Small intestine (tissue), 7 donors: ENCODE measurements at regions not wholly inside any gene's neighbourhood (a gene's known extent, or its start where the extent isn't known, plus 50 kb on each side); places are given as distances from the start of the nearest gene placed in this dataset.
A peak's percentile ranks its signal among the peaks of the same experiment; 100 is the strongest.
"Not testable (repeated sequence)": the region's sequence is repeated elsewhere in the genome, so short reads cannot be mapped to it uniquely, and the experiment has no call there.

Experiments used
- DNase-seq, 2 donors: peaks; one replicate each; pipeline versions ENCODE4 v3.0.0 to v3.0.0-alpha.2; 2013
- FAIRE-seq: peaks from 2 replicates; lab custom pipeline; 2012; peaks lifted over from hg19 to GRCh38; lab: Jason Lieb, UNC
- H3K27ac ChIP-seq, 3 donors: one replicate each; pipeline ENCODE4 v1.5.1; 2013; ENCODE audit warnings: low read length in 2 of 3, mild to moderate bottlenecking in 2 of 3, control low read depth in 1 of 3, inconsistent platforms in 1 of 3, low read depth in 1 of 3, moderate library complexity in 1 of 3
- H3K27me3 ChIP-seq, 3 donors: one replicate each; pipeline ENCODE4 v1.6.1; 2013; ENCODE audit warnings: low read length in 3 of 3, inconsistent platforms in 1 of 3; ENCODE audit not compliant: control insufficient read depth in 3 of 3, insufficient read depth in 3 of 3
- H3K36me3 ChIP-seq, 3 donors: one replicate each; pipeline ENCODE4 v1.6.1; 2013; ENCODE audit warnings: low read length in 3 of 3, inconsistent platforms in 1 of 3, low read depth in 1 of 3, mild to moderate bottlenecking in 1 of 3, moderate library complexity in 1 of 3; ENCODE audit not compliant: control insufficient read depth in 3 of 3, insufficient read depth in 2 of 3
- H3K4me1 ChIP-seq, 3 donors: one replicate each; pipeline ENCODE4 v1.6.1; 2013; ENCODE audit warnings: low read length in 2 of 3, inconsistent platforms in 1 of 3, low read depth in 1 of 3, mild to moderate bottlenecking in 1 of 3, moderate library complexity in 1 of 3; ENCODE audit not compliant: control insufficient read depth in 3 of 3, insufficient read depth in 2 of 3
- H3K4me3 ChIP-seq, 3 donors: one replicate each; pipeline ENCODE4 v1.5.1; 2013; ENCODE audit warnings: low read length in 3 of 3, control low read depth in 1 of 3, inconsistent platforms in 1 of 3, low read depth in 1 of 3, mild to moderate bottlenecking in 1 of 3, moderate library complexity in 1 of 3
- H3K9me3 ChIP-seq, 2 donors: one replicate each; pipeline ENCODE4 v1.6.1; 2013; ENCODE audit warnings: low read depth in 1 of 2, low read length in 1 of 2; ENCODE audit not compliant: control insufficient read depth in 2 of 2, insufficient read depth in 1 of 2
- WGBS, 3 donors: extraction: QIAGEN DNeasy Blood & Tissue Kit; methylation state at CpG; one replicate each; pipeline ENCODE4 v1.1.7; 2013; 5-methylcytosine and 5-hydroxymethylcytosine counted together
- donor health status: healthy with polysubstance abuse.
- donor health status: control.
- donor health status: control.
- donor health status: Bipolar disorder and iron deficiency.
- donor health status: healthy.

DNA sequence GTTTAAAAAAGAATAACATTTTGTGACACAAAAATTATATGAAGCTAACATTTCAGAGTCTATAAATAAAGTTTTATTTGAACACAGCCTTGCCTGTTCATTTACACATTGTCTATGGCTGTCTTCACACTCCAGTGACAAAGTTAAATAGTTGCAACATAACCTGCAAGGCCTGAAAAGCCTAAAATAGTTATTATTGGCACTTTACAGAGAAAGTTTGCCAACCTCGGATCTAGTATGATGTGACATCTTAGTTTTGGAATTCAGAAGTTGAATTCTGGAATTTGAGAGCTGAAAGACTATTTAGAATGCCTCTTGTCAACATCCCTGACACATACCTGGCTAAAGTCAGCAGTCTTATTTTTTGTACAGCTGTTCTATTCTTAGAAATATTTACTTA is 68.3 kb downstream of the DYRK2 start:
- peaks cover 0 to 6% of the 10 kb centered on the region in 2 donors for H3K9me3 ChIP-seq
- no peak overlapping the region for H3K27ac ChIP-seq
- FAIRE-seq (no peak), DNase-seq (no peak)
- peaks cover 0 to 3% (median 0%) of the 10 kb centered on the region in 3 donors for H3K36me3 ChIP-seq
- H3K4me1 ChIP-seq, result peaks cover 4 to 23% (median 14%) of the 10 kb centered on the region in 3 donors
- 69 to 91% (median 90%) methylated on average over 1 of the region's 1 CpG for WGBS, 3 donors
- no peaks in the 10 kb centered on the region for H3K27me3 ChIP-seq
- no peak overlapping the region for H3K4me3 ChIP-seq

DNA sequence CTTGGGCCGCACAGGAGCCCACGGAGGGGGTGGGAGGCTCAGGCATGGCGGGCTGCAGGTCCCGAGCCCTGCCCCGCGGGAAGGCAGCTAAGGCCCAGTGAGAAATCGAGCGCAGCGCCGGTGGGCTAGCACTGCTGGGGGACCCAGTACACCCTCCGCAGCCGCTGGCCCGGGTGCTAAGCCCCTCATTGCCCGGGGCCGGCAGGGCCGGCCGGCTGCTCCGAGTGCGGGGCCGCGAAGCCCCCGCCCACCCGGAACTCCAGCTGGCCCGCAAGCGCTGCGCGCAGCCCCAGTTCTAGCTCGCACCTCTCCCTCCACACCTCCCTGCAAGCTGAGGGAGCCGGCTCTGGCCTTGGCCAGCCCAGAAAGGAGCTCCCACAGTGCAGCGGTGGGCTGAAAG is 70.8 kb downstream of the DYRK2 start:
- 66 to 94% (median 86%) methylated on average over 15 to 28 of the region's 30 CpGs for WGBS, 3 donors
- DNase-seq, FAIRE-seq: not testable (repeated sequence)

DNA sequence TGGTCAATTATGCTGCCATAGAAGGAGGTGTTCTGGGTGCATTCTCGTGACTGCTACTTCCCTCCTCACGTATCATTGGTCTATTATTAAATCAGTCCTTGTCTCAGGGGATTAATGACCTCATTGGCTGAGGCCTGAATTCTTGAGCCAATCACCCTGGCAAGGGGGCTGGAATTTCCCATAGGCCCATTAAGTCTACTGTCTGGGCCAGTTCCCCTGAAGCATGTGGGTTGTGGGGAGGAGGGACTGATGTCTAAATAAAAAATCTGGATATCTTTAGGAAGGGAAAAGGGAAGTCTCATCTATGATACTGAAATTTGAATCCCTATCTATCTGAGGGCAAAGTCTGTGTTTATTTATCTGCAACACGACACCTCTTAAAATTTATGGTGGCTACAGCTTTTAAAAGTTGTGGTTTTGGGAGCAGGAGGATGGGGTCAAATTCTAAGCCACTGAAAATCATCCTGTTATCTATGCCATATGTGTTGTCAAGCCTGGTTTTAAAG is 71.9 kb downstream of the DYRK2 start:
- Histone ChIP-seq H3K4me1 (peaks cover 9 to 29% (median 14%) of the 10 kb centered on the region in 3 donors), H3K27me3 (no peaks in the 10 kb centered on the region), H3K9me3 (peaks cover 0 to 9% of the 10 kb centered on the region in 2 donors), H3K27ac (peak overlapping the region in 1 of 3 donors; percentile 86), H3K4me3 (no peak overlapping the region), H3K36me3 (no peaks in the 10 kb centered on the region)
- peak; percentile 12 to 71 for DNase-seq
- FAIRE-seq, result no peak
- 16 to 44% (median 41%) methylated on average over 3 of the region's 3 CpGs for WGBS, 3 donors

More for the DNA sequence above, 70.8 kb downstream of the DYRK2 start:
- peaks cover 9 to 32% (median 14%) of the 10 kb centered on the region in 3 donors for H3K4me1 ChIP-seq
- not testable (repeated sequence) for H3K9me3 ChIP-seq, H3K4me3 ChIP-seq, H3K36me3 ChIP-seq, H3K27me3 ChIP-seq, H3K27ac ChIP-seq

DNA sequence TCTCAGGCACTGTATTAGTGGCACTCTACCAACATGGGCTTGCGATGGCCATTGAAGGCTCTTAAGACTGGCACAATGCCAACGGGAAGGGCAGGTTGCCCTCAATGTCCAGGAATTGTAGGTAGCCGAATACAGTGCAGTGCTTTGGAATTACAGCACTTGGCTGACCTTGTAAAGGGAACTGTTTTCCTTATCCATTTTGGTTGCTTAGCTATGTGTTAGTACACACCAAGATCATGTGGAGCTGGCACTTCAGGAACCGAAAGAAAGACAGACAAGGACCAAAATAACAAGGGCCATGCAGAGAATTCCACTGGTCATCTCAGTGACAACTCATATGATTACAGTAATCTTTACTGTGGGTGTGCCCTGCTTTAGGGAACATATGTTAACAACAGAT is 72.7 kb downstream of the DYRK2 start:
- Histone ChIP-seq H3K27me3 (no peaks in the 10 kb centered on the region), H3K36me3 (no peaks in the 10 kb centered on the region), H3K27ac (peak overlapping the region in 2 of 3 donors; percentile 24 to 86), H3K4me1 (peaks cover 9 to 29% (median 14%) of the 10 kb centered on the region in 3 donors), H3K9me3 (peaks cover 0 to 9% of the 10 kb centered on the region in 2 donors), H3K4me3 (no peak overlapping the region)
- FAIRE-seq (no peak), DNase-seq (peak; percentile 55 to 69)
- WGBS, 3 donors, result 17 to 30% (median 20%) methylated on average over 4 of the region's 4 CpGs

DNA sequence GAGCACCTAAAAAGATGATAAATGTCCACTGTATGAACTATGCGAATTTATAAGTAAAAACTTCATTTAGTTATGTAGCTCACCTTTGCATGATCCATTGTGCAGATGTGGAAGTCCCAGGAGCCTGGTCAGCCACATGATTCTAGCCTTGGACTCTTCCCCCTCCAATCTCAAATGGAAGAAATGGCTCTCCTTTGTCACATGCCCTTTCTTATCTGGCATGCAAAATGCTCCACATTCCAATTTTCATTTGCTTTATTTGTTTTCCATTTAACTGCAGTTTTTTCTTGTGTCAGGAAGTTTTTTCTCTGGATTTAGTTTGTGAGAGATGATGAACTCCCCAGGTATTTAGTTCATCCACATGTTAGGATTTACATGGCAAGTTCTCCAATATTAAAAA is 73.8 kb downstream of the DYRK2 start:
- H3K36me3 ChIP-seq, result no peaks in the 10 kb centered on the region
- H3K4me3 ChIP-seq, result no peak overlapping the region
- 87 to 100% (median 91%) methylated on average over 1 of the region's 1 CpG for WGBS, 3 donors
- no peaks in the 10 kb centered on the region for H3K27me3 ChIP-seq
- DNase-seq (peak; percentile 11 to 58), FAIRE-seq (no peak)
- H3K27ac ChIP-seq, result peak overlapping the region in 1 of 3 donors; percentile 86
- peaks cover 0 to 9% of the 10 kb centered on the region in 2 donors for H3K9me3 ChIP-seq
- peaks cover 9 to 29% (median 14%) of the 10 kb centered on the region in 3 donors for H3K4me1 ChIP-seq

DNA sequence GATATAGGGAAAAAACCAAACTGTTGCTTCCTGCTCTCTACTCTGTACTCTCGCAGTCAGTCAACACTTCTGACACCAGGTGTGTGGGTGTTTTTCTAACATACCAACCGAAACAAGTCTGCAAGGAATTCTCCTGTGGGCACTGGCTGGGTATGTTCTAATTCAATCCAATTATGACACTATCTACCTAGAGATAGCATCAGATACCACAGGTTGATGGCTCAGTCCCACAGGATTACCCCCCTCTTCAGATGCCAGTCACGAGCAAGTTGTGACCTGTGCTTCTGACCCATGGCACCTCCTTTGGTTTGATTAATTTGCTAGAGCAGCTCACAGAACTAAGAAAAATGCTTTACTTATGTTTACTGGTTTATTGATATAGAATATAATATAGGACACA is 78.3 kb downstream of the DYRK2 start:
- DNase-seq, result no peak
- 86 to 95% (median 91%) methylated on average over 3 of the region's 3 CpGs for WGBS, 3 donors

DNA sequence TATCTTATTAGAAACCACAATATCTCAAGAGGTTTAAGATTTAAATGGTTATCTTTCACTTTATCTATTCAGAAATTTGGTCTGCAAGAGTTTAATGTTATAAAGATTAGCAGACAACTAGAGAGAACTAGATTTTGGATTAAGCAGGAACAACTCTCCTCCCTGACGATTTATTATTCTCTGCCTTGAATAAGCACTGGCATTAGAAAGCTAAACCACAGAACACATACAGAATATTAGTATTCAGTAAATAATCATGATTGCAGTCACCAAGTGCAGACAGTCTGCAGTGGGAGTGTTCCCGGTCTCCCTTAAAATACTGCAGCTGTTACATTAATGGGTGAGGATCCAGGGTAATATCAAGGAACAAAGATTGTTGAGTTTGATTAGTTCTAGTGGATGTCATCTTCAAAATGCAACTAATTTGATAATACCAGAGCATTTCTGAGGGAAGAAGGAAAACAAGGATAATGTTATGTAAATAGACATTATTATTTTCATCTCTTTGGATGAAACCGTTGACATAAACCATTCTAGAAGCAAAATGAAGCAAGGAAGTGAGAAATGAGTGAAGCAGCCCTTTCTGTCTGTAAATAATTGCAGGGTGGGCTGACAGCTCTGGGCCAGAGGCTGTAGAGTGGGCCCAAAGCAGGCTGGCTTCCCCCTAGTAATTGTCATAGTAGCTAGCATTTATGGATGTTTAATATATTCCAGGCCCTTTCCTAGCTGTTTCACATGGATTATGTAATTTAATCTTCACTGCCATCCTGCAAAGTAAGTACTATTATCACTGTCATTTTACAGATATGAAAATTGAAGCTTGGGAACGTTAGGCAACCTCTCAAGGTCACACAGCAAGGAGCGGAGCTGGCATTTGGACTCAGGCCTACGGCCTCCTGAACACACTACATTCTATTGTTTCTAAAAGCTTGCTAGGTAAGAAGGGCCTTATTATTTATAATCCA is 79.4 kb downstream of the DYRK2 start:
- Histone ChIP-seq H3K4me3 (no peak overlapping the region), H3K36me3 (no peaks in the 10 kb centered on the region), H3K9me3 (no peaks in the 10 kb centered on the region), H3K4me1 (peaks cover 0 to 4% (median 0%) of the 10 kb centered on the region in 3 donors), H3K27me3 (no peaks in the 10 kb centered on the region), H3K27ac (no peak overlapping the region)
- DNase-seq (no peak), FAIRE-seq (no peak)
- WGBS, 3 donors, result 70 to 76% (median 71%) methylated on average over 6 of the region's 6 CpGs

More for the DNA sequence above, 78.3 kb downstream of the DYRK2 start:
- FAIRE-seq, result no peak
- Histone ChIP-seq H3K27me3 (no peaks in the 10 kb centered on the region), H3K4me1 (peaks cover 0 to 9% (median 5%) of the 10 kb centered on the region in 3 donors), H3K36me3 (no peaks in the 10 kb centered on the region), H3K27ac (no peak overlapping the region), H3K4me3 (no peak overlapping the region), H3K9me3 (peaks cover 0 to 3% of the 10 kb centered on the region in 2 donors)

DNA sequence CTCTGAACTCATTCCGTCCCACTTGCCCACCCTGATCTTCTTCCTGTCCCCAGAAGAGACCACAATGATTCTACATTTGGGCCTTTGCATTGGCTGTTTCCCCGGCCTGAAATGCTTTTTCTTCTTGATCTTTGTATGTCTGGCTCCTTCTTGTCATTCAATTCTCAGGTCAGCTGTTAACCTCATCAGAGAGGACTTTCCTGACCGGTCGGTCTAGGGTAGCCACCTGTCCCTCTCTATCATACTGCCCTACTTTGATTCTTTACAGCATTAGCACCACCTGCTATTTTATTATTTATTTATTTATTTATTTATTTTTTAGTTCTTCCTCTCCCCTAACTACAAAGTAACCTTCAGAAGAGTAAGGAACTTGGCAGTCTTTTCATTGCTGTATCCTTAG is 84.3 kb downstream of the DYRK2 start:
- Histone ChIP-seq H3K9me3 (no peaks in the 10 kb centered on the region), H3K4me3 (no peak overlapping the region), H3K27ac (no peak overlapping the region), H3K4me1 (no peaks in the 10 kb centered on the region), H3K36me3 (no peaks in the 10 kb centered on the region), H3K27me3 (no peaks in the 10 kb centered on the region)
- WGBS, 3 donors, result 91 to 96% (median 95%) methylated on average over 4 of the region's 4 CpGs
- DNase-seq (no peak), FAIRE-seq (no peak)
